ENCODE measurements at regions not wholly inside any gene's neighbourhood (a gene's known extent, or its start where the extent isn't known, plus 50 kb on each side); places are given as distances from the start of the nearest gene placed in this dataset.

GRCh38 chr9:79236466-79236865 lies 335.3 kb upstream of the TLE4 start:
- DNase-seq, result no peak

GRCh38 chr9:79237861-79238260 lies 333.9 kb upstream of the TLE4 start:
- DNase-seq, result no peak

- no peak for DNase-seq
These were observed 331.0 kb upstream of the TLE4 start for GRCh38 chr9:79240774-79241173.

GRCh38 chr9:79242489-79242888 lies 329.3 kb upstream of the TLE4 start:
- DNase-seq, result no peak

- DNase-seq, result no peak
These were observed 325.6 kb upstream of the TLE4 start for GRCh38 chr9:79246170-79246569.

- no peak for DNase-seq
These were observed 324.7 kb upstream of the TLE4 start for GRCh38 chr9:79247021-79247420.

- no peak for DNase-seq
These were observed 321.0 kb upstream of the TLE4 start for GRCh38 chr9:79250806-79251205.

GRCh38 chr9:79254900-79255650 lies 316.7 kb upstream of the TLE4 start:
- DNase-seq, result no peak

GRCh38 chr9:79255651-79256260 lies 316.0 kb upstream of the TLE4 start:
- DNase-seq, result no peak

- no peak for DNase-seq
These were observed 315.0 kb upstream of the TLE4 start for GRCh38 chr9:79256691-79257213.

- no peak for DNase-seq
These were observed 314.5 kb upstream of the TLE4 start for GRCh38 chr9:79257228-79257781.

GRCh38 chr9:79257790-79258351 lies 313.9 kb upstream of the TLE4 start:
- no peak for DNase-seq

- DNase-seq, result no peak
These were observed 311.9 kb upstream of the TLE4 start for GRCh38 chr9:79259858-79260257.

- no peak for DNase-seq
These were observed 308.1 kb upstream of the TLE4 start for GRCh38 chr9:79263628-79264027.

- no peak for DNase-seq
These were observed 307.7 kb upstream of the TLE4 start for GRCh38 chr9:79264041-79264440.

GRCh38 chr9:79264511-79265355 lies 307.0 kb upstream of the TLE4 start:
- no peak for DNase-seq

- DNase-seq, result no peak
These were observed 304.8 kb upstream of the TLE4 start for GRCh38 chr9:79266986-79267385.

- DNase-seq, result no peak
These were observed 303.0 kb upstream of the TLE4 start for GRCh38 chr9:79268806-79269205.

- DNase-seq, result no peak
These were observed 298.5 kb upstream of the TLE4 start for GRCh38 chr9:79273311-79273710.

- DNase-seq, result no peak
These were observed 292.4 kb upstream of the TLE4 start for GRCh38 chr9:79279356-79279755.

- no peak for DNase-seq
These were observed 291.1 kb upstream of the TLE4 start for GRCh38 chr9:79280691-79281090.

GRCh38 chr9:79284081-79284480 lies 287.7 kb upstream of the TLE4 start:
- DNase-seq, result no peak
